Esophagus squamous epithelium (tissue), 4 donors: ENCODE measurements at regions not wholly inside any gene's neighbourhood (a gene's known extent, or its start where the extent isn't known, plus 50 kb on each side); places are given as distances from the start of the nearest gene placed in this dataset.

Experiments used
- CTCF ChIP-seq, 6 experiments: fragments of 450-650 bp in 4 of 6; fragments of 200-600 bp in 2 of 6; sonication (generic) in 2 of 6; IDR thresholded peaks; one replicate each; pipeline ENCODE4 v1.5.1; 2016 to 2019; ENCODE audit warnings: antibody characterized with exemption in 6 of 6, mild to moderate bottlenecking in 4 of 6, moderate library complexity in 4 of 6
- POLR2A ChIP-seq, 4 donors: fragments of 450-650 bp; IDR thresholded peaks; one replicate each; pipeline ENCODE4 v1.6.1; 2017; ENCODE audit warnings: antibody characterized with exemption in 4 of 4, mild to moderate bottlenecking in 4 of 4, moderate library complexity in 3 of 4

- TF ChIP-seq CTCF (IDR thresholded peaks at IDR 0.05), result no peak
- no peak for TF ChIP-seq POLR2A (IDR thresholded peaks at IDR 0.05)
These were observed 480.7 kb downstream of the PRKD1 start for GRCh38 chr14:29446971-29447370.
